Neural progenitor cell (in vitro differentiated cells): ENCODE measurements at regions not wholly inside any gene's neighbourhood (a gene's known extent, or its start where the extent isn't known, plus 50 kb on each side); places are given as distances from the start of the nearest gene placed in this dataset.

ENCODE experiments used
- EZH2phosphoT487 ChIP-seq: fragments of 200-600 bp; sonication (generic); IDR thresholded peaks from 2 replicates; pipeline ENCODE4 v1.6.1; 2017; ENCODE audit warnings: antibody characterized with exemption
- TF ChIP-seq, protein P1 (sequence below): fragments of 200-600 bp; sonication (generic); IDR thresholded peaks from 2 replicates; pipeline ENCODE4 v1.5.1; 2017; ENCODE audit warnings: antibody characterized with exemption, mild to moderate bottlenecking

GRCh38 chr11:112613051-112613972 is 347.9 kb upstream of the NCAM1 start:
- TF ChIP-seq, protein P1, sequence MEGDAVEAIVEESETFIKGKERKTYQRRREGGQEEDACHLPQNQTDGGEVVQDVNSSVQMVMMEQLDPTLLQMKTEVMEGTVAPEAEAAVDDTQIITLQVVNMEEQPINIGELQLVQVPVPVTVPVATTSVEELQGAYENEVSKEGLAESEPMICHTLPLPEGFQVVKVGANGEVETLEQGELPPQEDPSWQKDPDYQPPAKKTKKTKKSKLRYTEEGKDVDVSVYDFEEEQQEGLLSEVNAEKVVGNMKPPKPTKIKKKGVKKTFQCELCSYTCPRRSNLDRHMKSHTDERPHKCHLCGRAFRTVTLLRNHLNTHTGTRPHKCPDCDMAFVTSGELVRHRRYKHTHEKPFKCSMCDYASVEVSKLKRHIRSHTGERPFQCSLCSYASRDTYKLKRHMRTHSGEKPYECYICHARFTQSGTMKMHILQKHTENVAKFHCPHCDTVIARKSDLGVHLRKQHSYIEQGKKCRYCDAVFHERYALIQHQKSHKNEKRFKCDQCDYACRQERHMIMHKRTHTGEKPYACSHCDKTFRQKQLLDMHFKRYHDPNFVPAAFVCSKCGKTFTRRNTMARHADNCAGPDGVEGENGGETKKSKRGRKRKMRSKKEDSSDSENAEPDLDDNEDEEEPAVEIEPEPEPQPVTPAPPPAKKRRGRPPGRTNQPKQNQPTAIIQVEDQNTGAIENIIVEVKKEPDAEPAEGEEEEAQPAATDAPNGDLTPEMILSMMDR, result no peak
- no peak for TF ChIP-seq EZH2phosphoT487
